ENCODE measurements at regions not wholly inside any gene's neighbourhood (a gene's known extent, or its start where the extent isn't known, plus 50 kb on each side); places are given as distances from the start of the nearest gene placed in this dataset.

DNA sequence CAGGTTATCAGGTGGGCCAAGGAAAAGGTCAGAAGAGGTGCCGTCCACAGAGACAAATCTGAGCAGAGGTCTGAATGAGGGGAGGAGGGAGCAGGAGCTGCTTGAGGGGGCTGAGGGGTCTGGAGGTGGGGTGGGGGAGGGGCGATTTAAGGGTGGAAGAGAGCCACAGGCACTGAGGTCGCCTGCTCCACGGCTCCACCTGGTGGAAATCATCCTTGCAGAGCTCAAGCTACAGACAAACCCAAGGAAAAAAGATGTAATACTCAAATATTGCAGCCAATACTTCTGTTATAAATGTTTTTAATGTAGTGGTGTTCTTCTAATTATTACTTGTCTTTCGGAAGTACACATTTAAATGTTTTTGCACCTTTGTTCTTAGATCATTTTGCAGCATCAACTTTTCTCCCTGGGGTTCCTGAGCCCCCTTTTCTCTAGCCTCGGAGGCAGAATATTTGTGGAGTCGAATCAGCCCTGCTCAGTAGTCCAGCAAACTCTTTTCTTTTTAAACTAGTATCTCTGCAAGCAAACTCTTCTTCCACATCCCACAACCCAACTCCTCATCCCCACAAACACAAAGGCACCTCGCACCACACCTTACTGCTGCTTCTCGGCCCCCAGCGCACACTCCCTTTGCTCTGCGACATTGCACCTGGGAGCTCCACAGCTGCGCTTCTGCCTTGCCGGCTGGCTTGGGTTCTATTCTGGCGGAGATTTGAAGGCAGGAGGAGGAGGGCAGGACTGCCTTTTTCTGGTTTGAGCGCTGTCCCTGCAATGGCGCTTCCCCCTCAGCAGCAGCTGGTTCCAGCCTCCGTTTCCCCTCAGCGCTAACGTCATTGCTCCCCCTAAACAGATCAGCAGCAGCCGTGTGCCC, 51.0 kb upstream of the TFAP2A start:
- DNase-seq (no peak), ATAC-seq (ENCODE audit: low read depth in 2 of 2) (no peak)
- H3K9me3 Mint-ChIP-seq = peaks cover 0 to 9% (median 4%) of the 10 kb centered on the region in 7 donors
- peaks cover 34 to 49% (median 40%) of the 10 kb centered on the region in 3 donors for H3K27me3 Mint-ChIP-seq
- peak overlapping the region in 1 of 8 donors; percentile 59 for H3K4me3 Mint-ChIP-seq
- H3K36me3 Mint-ChIP-seq = no peaks in the 10 kb centered on the region
- peaks cover 0 to 2% (median 0%) of the 10 kb centered on the region in 3 donors for H3K4me1 Mint-ChIP-seq
- no peak overlapping the region for H3K27ac Mint-ChIP-seq

All from naive B cell (primary cell).